UCSD-AML1 (cell line): ENCODE measurements at regions not wholly inside any gene's neighbourhood (a gene's known extent, or its start where the extent isn't known, plus 50 kb on each side); places are given as distances from the start of the nearest gene placed in this dataset.
"Not testable (repeated sequence)": the region's sequence is repeated elsewhere in the genome, so short reads cannot be mapped to it uniquely, and the experiment has no call there.

Experiments
- DNase-seq: peaks from one replicate; lab custom pipeline; 2025; ENCODE audit not compliant: unreplicated experiment; lab: John Stamatoyannopoulos, UW

DNA sequence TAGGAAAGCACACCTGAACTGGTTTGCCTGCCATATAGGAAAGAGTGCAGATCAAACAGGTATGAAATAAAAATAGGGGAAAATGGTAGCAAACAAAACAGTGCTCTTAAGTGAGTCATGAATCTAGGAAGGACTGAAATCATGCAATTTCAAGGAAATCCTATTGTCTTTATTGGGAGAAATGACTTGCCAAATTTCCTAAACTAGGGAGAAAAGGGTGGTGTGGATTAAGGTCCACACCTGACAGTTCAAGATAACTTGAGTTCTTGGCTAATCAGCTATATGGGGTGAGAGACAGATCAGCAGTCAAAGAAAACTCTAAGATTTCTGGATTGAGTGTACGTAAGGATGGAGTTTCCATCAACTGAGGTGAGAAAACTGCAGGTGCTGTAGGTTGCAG is 101.1 kb downstream of the PRKAB2 start:
- no peak for DNase-seq

DNA sequence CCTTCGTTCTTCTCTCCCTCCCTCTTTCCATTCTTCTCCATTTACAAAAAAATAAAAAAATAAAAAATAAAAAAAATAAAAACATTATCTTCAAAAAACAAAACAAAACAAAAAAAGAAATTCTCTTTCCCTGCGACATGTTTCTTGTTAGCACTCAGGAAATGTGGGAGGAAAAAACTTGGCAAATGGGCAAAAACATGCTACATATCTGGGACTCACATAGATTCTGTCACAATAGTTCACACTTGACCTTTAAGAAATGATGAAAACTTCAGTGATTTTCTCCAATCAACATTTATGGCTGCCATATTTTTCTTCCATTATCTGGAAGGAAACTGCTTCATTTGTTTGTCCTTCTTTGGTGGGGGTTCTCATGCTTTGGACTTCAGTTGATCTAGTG is 109.3 kb downstream of the PRKAB2 start:
- DNase-seq = no peak

DNA sequence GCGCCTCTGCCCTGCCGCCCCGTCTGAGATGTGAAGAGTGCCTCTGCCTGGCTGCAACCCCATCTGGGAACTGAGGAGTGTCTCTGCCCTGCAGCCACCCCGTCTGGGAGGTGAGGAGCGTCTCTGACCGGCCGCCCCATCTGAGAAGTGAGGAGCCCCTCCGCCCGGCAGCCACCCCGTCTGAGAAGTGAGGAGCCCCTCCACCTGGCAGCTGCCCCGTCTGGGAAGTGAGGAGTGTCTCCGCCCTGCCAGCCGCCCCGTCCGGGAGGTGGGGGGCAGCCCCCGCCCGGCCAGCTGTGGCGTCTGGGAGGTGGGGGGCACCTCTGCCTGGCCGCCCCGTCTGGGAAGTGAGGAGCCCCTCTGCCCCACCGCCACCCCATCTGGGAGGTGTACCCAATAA is 110.4 kb downstream of the PRKAB2 start:
- not testable (repeated sequence) for DNase-seq

DNA sequence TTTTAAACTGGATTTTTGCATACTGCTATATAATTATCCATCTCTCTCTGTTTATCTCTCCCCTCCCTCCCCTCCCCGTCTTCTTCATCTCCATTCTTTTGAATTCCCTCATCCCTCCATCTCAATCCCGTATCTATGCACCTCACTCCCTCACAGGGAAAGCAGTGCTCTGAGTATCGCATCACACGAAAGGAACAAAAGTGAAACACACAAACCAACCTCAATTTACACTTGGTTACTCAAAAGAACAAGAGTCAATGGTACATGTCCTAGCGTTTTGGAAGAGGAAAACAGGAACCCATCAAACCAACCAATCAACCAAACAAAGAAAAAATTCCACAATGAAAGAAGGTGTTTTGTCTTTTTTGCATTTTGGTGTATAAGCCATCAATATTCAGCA is 115.1 kb downstream of the NBPF12 start:
- DNase-seq = no peak

DNA sequence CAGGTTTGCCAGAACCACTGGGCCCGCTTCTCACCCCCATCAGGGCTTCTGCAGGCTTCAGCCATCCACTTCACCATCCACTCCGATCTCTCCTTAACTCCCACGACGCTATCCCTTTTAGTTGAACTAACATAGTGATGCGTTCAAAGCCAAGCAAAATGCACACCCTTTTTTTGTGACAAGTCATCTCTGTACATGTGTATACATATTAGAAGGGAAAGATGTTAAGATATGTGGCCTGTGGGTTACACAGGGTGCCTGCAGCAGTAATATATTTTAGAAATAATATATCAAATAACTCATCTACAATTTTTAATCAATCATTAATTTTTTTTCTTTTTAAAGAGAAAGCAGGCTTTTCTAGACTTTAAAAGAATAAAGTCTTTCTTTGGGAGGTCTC is 114.6 kb downstream of the NBPF12 start:
- DNase-seq = no peak

DNA sequence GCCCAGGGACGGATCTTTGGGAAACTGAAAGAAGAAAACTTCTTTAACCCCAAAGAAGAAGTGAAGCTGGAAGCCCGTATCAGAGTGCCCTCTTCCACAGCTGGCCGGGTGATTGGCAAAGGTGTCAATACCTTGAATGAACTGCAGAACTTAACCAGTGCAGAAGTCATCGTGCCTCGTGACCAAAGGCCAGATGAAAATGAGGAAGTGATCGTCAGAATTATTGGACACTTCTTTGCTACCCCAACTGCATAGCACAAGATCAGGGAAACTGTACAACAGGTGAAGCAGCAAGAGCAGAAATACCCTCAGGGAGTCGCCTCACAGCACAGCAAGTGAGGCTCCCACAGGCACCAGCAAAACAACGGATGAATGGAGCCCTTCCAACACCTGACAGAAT is 114.0 kb downstream of the NBPF12 start:
- no peak for DNase-seq

DNA sequence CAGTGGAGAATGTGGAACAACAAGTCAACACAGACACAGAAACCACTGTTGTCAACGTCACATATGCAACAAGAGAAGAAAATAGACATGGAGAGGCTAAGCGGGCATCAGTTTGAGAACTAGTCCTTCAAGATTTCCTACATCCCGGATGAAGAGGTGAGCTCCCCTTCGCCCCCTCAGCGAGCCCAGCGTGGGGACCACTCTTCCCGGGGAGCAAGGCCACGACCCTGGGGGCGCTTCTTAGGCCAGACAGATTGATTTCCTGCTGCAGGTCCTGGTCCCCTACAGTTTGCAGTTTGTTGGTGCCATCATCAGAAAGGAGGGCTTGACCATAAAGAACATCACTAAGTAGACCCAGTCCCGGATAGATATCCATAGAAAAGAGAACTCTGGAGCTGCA is 113.0 kb downstream of the NBPF12 start:
- DNase-seq = no peak

DNA sequence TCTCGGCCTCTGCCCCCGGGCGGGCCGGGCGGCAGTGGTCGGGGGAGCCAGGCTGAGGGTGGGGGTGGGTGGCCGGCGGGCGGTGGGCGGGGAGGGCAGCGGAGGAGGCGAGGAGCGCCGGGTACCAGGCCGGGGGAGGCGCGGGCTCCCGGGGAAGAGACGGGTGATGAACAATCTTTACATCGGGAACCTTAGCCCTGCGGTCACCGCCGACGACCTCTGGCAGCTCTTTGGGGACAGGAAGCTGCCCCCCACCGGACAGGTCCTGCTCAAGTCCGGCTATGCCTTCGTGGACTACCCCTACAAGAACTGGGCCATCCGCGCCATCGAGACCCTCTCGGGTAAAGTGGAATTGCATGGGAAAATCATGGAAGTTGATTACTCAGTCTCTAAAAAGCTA is 112.5 kb downstream of the NBPF12 start:
- DNase-seq = no peak

DNA sequence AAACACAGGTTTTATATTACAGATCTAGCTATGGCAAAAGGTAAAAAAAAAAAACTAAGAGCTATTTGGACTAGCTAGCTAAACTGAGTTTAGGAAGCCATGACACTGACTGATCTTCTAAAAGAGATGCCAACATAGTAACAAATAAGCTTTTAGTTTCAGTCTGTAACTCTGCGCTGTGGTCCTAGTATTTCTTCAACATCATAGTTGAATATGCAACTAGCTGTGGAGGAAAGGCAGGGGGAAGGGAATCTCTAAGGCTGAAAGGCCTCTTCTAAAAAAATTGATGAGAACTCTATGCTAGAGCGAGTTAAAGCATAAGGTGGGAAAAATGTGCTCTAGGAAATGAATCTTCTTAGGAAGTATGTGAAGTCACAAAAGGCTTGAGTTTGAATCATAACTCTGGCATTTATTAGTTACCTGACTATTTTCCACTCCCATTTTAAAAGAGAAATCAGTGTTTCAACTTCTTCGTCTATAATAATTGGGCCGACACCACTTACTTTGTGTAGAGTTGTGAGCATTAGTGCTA is 108.8 kb downstream of the NBPF12 start:
- not testable (repeated sequence) for DNase-seq

DNA sequence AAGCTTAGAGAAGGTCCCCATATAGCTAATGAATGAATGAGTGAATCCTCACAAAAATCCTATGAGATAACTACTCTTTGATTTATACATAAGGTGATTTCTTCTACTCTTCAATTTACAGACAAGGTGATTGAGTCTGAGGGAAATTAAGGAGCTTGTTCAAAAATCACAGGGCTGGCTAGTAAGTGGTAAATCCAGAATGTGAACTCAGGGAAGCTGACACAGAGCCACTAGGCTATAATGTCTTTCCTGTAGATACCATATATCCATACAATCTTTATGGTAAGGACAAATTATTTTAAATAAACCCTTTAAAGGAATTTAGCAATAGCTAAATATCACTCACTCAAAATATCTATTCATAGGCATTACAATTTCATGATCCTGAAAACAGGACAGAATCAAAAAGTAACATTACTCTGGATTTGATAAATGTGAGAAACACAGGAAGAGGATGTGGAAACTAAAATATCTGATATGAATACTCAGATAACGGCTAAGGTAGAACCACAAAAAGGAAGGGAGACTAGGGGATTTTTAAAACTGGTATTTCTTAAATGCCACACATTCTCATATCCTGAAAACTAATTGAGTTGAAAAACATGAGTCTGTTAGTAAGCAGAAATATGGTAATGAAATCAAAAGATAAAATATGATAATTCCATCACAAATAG is 108.2 kb downstream of the NBPF12 start:
- no peak for DNase-seq
